ENCODE measurements at regions not wholly inside any gene's neighbourhood (a gene's known extent, or its start where the extent isn't known, plus 50 kb on each side); places are given as distances from the start of the nearest gene placed in this dataset.

DNA sequence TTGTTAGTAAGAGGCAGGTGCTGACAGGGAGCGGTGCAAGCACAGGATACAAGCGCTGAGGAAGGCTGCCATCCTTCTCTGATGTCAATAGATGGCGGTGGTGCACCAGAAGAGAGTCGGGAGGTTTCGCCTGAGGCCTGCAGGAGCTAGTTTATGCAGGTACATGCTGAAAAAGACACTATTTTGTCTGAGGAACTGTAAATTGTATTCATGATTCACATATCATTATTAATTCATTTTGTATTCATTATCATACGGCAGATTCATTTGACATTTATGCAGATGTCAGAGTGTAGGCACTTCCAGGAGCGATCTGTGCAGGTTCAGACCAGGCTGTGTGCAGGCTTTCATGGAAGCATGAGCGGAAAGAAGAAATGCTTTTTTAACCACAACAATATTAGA, 824.0 kb downstream of the STIM2 start:
- H3K9me3 ChIP-seq (ENCODE audit: control insufficient read depth in 1 of 2, insufficient read depth in 1 of 2, low read length in 2 of 2): no peaks in the 10 kb centered on the region
- no peaks in the 10 kb centered on the region for H3K36me3 ChIP-seq (ENCODE audit: insufficient read depth, low read length)
- no peak for DNase-seq
- intact Hi-C loops (cut with DNase I, micrococcal nuclease): no loop called here
- H3K4me3 ChIP-seq (ENCODE audit: low read length): no peak overlapping the region
- TF ChIP-seq, protein P1, sequence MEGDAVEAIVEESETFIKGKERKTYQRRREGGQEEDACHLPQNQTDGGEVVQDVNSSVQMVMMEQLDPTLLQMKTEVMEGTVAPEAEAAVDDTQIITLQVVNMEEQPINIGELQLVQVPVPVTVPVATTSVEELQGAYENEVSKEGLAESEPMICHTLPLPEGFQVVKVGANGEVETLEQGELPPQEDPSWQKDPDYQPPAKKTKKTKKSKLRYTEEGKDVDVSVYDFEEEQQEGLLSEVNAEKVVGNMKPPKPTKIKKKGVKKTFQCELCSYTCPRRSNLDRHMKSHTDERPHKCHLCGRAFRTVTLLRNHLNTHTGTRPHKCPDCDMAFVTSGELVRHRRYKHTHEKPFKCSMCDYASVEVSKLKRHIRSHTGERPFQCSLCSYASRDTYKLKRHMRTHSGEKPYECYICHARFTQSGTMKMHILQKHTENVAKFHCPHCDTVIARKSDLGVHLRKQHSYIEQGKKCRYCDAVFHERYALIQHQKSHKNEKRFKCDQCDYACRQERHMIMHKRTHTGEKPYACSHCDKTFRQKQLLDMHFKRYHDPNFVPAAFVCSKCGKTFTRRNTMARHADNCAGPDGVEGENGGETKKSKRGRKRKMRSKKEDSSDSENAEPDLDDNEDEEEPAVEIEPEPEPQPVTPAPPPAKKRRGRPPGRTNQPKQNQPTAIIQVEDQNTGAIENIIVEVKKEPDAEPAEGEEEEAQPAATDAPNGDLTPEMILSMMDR (IDR thresholded peaks at IDR 0.05): no peak
- no peak for ATAC-seq (ENCODE audit: poor library complexity)
- CTCF ChIA-PET: no interaction called here
- POLR2A ChIA-PET: no interaction called here
- no peaks in the 10 kb centered on the region for H3K27me3 ChIP-seq (ENCODE audit: control insufficient read depth in 1 of 2, insufficient read depth in 2 of 2, low read length in 2 of 2)
- H3K36me3 Mint-ChIP-seq (ENCODE audit: low read depth): no peaks in the 10 kb centered on the region
- H3K27ac ChIP-seq (ENCODE audit: low read depth in 1 of 2, low read length in 2 of 2): no peak overlapping the region
- no peak overlapping the region for H3K4me3 Mint-ChIP-seq
- H3K9me3 Mint-ChIP-seq: no peaks in the 10 kb centered on the region
- no peaks in the 10 kb centered on the region for H3K4me1 Mint-ChIP-seq (ENCODE audit: low read depth)
- H3K27ac Mint-ChIP-seq: no peak overlapping the region
- no peaks in the 10 kb centered on the region for H3K27me3 Mint-ChIP-seq
- H3K4me1 ChIP-seq (ENCODE audit: insufficient read depth, low read length): no peaks in the 10 kb centered on the region

DNA sequence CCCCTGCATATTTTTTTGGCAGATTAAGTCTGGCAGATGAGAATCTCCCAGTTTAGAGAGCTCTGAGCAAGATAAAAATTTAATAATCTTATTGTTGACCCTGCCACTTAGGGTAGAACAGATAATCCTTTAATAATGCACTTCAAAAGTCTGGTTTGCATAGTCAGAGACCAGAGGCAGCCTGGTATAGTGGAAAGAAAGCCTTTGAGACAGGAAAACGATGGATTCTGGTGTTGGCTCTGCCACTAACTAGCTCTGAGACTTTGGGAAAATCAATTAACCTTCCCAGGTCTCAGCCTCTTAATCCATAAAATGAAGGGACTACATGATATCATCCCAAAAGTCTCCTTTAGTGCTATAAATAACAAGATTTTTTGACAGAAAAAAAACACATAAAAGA, 824.5 kb downstream of the STIM2 start:
- Mint-ChIP-seq H3K9me3 (no peaks in the 10 kb centered on the region), H3K27ac (no peak overlapping the region), H3K36me3 (ENCODE audit: low read depth) (no peaks in the 10 kb centered on the region), H3K4me1 (ENCODE audit: low read depth) (no peaks in the 10 kb centered on the region), H3K4me3 (no peak overlapping the region), H3K27me3 (no peaks in the 10 kb centered on the region)
- H3K4me1 ChIP-seq (ENCODE audit: insufficient read depth, low read length): no peaks in the 10 kb centered on the region
- ATAC-seq (ENCODE audit: poor library complexity): no peak
- ChIA-PET POLR2A (no interaction called here), CTCF (no interaction called here)
- no peaks in the 10 kb centered on the region for H3K36me3 ChIP-seq (ENCODE audit: insufficient read depth, low read length)
- no peak for DNase-seq
- intact Hi-C loops (cut with DNase I, micrococcal nuclease): no loop called here
- no peaks in the 10 kb centered on the region for H3K9me3 ChIP-seq (ENCODE audit: control insufficient read depth in 1 of 2, insufficient read depth in 1 of 2, low read length in 2 of 2)
- H3K27me3 ChIP-seq (ENCODE audit: control insufficient read depth in 1 of 2, insufficient read depth in 2 of 2, low read length in 2 of 2): no peaks in the 10 kb centered on the region
- H3K27ac ChIP-seq (ENCODE audit: low read depth in 1 of 2, low read length in 2 of 2): no peak overlapping the region
- H3K4me3 ChIP-seq (ENCODE audit: low read length): no peak overlapping the region
- TF ChIP-seq, protein P1 (IDR thresholded peaks at IDR 0.05): no peak

DNA sequence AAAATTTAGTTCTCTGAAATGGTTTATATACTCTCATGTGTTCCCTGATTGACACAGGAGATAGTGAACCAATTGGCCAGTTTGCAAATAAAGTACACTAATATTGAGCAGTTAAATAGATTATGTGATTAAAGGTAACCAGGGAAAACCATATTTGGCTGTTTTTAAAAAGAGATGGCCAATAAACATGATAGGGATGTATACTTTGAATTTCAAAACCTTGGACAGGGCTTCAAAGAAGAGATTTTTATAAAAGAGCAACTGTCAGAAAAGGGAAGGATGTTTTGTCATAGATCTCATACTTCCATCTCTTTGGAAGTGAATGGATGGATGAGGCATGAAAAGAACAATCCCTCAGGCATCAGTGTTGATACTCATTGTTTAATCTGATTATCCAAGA, 825.3 kb downstream of the STIM2 start:
- H3K4me1 ChIP-seq (ENCODE audit: insufficient read depth, low read length): no peaks in the 10 kb centered on the region
- H3K4me3 ChIP-seq (ENCODE audit: low read length): no peak overlapping the region
- CTCF ChIA-PET: no interaction called here
- no peaks in the 10 kb centered on the region for H3K36me3 ChIP-seq (ENCODE audit: insufficient read depth, low read length)
- ATAC-seq (ENCODE audit: poor library complexity) (no peak), DNase-seq (no peak)
- H3K4me3 Mint-ChIP-seq: no peak overlapping the region
- intact Hi-C loops (cut with DNase I, micrococcal nuclease): no loop called here
- H3K27ac ChIP-seq (ENCODE audit: low read depth in 1 of 2, low read length in 2 of 2): no peak overlapping the region
- POLR2A ChIA-PET: no interaction called here
- H3K9me3 Mint-ChIP-seq: peaks cover 4% of the 10 kb centered on the region
- no peak overlapping the region for H3K27ac Mint-ChIP-seq
- no peaks in the 10 kb centered on the region for H3K4me1 Mint-ChIP-seq (ENCODE audit: low read depth)
- H3K27me3 ChIP-seq (ENCODE audit: control insufficient read depth in 1 of 2, insufficient read depth in 2 of 2, low read length in 2 of 2): no peaks in the 10 kb centered on the region
- H3K36me3 Mint-ChIP-seq (ENCODE audit: low read depth): no peaks in the 10 kb centered on the region
- no peaks in the 10 kb centered on the region for H3K27me3 Mint-ChIP-seq
- TF ChIP-seq, protein P1 (IDR thresholded peaks at IDR 0.05): no peak
- no peaks in the 10 kb centered on the region for H3K9me3 ChIP-seq (ENCODE audit: control insufficient read depth in 1 of 2, insufficient read depth in 1 of 2, low read length in 2 of 2)

Data from CD4-positive, alpha-beta T cell (primary cell).